NCI-H2107 treated with DMSO at 0.1 percent for 48 hours (cell line): ENCODE measurements at regions not wholly inside any gene's neighbourhood (a gene's known extent, or its start where the extent isn't known, plus 50 kb on each side); places are given as distances from the start of the nearest gene placed in this dataset.
"Not testable (repeated sequence)": the region's sequence is repeated elsewhere in the genome, so short reads cannot be mapped to it uniquely, and the experiment has no call there.

Experiments
- DNase-seq: peaks from one replicate; lab custom pipeline; 2025; ENCODE audit not compliant: unreplicated experiment; lab: John Stamatoyannopoulos, UW

DNA sequence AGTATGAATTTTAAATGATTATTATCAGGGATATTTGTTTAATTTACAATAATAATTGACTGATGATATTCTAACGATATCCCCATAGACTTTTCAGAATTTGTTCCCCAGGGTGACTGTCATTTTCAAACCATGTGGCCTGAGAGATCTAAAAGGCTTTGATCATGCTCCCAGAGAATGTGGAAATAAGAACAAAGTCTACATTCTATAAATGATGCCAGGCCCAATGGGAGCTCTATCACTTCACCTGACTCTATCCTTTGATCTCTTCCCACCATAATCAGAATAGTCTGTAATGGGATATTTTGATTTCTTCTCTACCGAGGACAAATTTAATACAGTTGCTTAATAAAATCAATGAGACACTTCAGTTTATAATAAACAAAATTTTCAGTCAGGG is 483.4 kb upstream of the IRAK1BP1 start:
- no peak for DNase-seq

GRCh38 chr6:78386854-78387253 is 480.5 kb upstream of the IRAK1BP1 start:
- DNase-seq, result not testable (repeated sequence)

DNA sequence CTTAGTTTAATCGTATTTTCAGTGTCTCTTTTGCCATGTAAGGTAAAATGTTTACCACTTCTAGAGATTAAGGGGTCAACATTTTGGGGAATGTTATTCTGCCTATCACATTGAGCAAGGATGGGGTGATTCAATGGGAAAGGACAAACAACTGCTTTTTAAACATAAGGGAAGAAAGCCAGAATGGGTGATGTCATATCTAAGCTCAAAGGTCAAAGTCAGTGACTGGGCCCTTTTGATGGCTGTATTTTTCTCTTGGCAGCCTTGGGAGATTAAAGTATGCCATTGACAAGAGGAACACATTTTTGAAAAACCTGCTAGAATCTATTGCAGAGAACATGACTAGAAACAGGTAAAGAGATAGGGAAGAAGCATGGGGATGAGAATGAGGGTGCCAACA is 477.3 kb upstream of the IRAK1BP1 start:
- no peak for DNase-seq

DNA sequence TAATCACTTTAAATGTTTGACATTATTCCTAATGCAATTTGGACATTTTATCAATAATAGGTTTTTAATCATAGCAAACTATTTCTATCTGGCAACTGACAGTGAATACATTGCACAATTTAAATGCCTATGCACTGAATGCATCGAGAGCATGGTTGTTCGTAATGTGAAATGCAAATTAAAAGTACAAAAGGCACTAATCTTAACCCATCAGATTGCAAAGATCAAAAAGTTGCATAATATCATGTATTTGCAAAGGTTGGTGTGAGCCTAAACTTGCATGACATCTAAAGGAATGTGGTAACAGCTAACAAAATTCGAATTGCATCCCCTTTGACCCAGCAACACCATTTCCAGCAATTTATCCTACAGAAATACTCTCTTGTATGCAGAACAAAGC is 469.9 kb upstream of the IRAK1BP1 start:
- no peak for DNase-seq

DNA sequence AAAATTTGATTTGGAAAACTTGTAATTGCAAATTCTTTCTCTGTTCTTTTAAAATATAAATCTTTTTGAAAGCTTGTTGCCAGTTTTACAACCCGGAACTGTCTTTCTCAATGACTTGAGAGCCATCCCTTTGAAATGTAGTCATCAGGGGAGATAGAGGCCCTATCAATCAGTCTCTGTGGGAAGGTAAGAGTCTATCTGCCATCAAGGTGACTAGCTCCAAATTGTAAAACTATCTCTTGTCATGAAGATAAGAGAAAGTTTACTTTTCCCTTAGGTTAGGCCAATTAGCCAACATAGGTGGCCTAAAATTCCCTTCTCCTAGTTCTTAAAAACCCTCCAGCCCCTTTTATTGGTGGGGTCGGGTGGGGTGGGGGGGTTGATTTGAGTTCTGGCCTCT is 469.1 kb upstream of the IRAK1BP1 start:
- DNase-seq, result no peak

DNA sequence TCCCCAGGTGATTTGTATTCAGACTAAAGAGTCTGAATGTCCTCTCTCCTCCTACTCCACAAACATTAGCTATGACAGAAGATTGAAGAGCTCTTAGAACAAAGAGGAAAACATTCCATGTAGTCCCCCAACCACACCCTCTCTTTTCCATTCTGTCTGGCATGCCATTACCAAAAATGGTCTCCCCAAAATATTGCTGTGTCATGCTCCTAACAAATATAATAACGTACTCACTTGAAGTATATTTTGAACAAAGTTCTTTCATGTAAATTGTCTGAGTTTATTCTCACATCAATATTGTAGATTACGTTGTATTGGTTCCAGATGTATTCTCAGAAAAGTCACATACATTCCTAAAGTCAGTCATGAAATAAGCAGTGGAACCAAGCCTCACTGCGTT is 467.3 kb upstream of the IRAK1BP1 start:
- DNase-seq, result no peak

GRCh38 chr6:78427386-78427785 is 440.0 kb upstream of the IRAK1BP1 start:
- no peak for DNase-seq

GRCh38 chr6:78430521-78430920 is 436.8 kb upstream of the IRAK1BP1 start:
- no peak for DNase-seq

DNA sequence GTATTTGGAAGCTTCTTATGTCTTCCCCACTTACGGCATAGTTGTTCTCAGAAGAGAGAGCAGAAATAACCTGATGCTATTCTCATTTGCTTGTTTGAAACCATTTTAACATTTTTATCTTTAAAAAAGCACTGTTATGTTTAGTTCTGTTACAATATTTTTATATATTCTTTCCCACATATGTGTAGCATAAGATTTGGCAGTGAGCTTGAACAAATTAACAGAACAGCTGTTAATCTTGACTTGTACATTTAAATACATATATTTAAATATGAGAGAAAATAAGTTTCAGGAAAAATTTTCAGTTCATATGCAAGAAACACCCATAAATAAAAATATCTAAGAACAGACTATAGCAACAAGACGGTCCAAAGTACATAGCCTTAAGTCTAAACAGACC is 431.7 kb upstream of the IRAK1BP1 start:
- no peak for DNase-seq

DNA sequence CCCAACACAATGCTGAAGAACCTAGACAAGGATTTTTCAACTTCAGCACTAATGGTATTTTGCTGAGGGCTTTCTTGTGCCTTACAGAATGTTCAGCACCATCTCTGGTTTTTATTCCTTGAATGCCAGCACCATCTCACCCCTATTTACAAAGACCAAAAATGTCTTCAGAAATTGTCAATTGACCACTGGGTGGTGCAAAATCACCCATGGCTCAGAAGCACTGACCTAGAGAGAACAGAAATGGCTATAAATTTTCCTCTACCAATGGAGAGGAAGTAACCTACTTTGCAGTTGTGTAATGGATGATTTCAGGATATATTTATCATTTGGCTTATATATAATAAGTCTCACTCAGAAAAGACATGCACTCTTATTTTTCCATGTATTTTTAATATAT is 431.0 kb upstream of the IRAK1BP1 start:
- peak; percentile 12 for DNase-seq

GRCh38 chr6:78438135-78438534 is 429.2 kb upstream of the IRAK1BP1 start:
- no peak for DNase-seq

DNA sequence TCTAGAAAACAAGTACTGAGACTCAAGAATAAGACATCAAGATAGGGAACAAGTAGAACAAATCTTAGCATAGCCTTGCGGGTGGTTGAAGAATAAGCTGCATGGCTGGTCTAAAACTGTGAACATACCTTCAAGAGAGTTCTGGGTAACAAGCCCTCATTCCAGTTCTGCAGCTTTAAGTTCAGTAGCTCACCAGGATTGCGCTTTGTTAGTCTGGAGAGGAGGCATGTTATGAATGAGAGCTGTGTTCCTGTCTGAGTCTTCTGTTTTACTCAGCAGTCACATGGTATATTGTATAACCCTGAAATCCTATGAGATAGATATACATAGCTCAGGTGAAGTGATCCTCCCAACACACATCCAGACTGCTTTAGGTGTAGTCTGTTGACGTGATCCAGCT is 406.6 kb upstream of the IRAK1BP1 start:
- no peak for DNase-seq

GRCh38 chr6:78462728-78463127 is 404.6 kb upstream of the IRAK1BP1 start:
- no peak for DNase-seq

DNA sequence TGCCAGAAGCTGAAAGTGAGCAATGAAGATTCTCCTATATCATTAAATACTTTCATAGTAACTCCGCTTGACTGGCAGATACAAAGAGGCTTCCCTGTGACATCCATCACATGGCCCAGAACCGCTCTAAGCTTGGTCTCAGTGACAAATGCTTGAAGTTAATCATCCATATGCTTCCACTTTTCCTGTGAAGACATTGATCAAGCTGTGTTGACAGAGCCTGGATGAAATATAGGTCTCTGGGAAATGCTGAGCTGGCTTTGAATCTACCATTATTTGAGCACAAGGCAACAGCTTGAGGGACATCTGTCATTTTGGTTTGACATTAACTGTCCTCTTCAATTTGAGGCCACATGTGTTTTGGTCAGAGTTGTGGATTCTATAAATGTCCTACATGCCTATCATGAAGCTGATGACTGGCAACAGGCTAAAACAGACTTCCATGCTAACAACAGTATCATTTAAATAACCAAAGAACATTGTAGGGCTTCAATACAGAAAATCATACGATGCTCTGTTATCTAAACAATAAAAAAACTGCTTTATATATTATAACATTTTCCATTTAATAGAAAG is 402.2 kb upstream of the IRAK1BP1 start:
- DNase-seq, result no peak

- DNase-seq, result no peak
Observed at GRCh38 chr6:78476561-78476960, 390.8 kb upstream of the IRAK1BP1 start.

DNA sequence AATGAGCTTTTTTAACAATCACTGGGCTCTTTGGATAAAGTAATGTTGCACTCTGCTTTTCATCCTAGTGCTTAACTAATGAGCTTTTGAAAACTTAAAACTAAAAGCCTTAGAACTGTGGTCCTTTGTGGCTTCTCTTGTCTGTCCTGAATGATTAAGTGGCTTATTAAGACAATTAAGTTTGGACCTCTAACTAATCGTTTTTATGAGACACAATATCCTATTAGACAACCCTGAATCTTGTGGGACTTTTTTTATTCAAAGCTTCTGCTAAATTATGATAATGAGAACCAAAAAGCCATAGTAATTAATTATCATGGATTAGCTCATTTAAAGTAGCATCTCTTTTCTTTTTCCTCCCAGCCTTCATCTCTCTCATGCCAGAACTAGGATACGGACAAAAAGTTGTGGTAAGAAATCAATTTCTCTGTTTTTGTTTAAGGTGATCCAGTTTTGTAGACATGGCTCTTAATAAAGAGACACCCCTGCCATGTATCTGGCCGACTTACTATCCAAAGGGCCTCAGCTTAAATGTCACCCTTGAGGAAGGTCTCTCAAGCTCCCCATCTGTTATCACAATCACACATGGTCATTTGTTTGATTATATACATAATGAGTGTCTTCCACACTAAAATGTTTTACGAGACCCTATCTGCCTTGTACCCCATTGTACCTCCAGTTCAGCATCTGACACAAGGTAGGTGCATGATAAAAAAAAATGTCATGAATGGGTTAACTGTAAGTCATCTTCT is 384.4 kb upstream of the IRAK1BP1 start:
- DNase-seq, result no peak

DNA sequence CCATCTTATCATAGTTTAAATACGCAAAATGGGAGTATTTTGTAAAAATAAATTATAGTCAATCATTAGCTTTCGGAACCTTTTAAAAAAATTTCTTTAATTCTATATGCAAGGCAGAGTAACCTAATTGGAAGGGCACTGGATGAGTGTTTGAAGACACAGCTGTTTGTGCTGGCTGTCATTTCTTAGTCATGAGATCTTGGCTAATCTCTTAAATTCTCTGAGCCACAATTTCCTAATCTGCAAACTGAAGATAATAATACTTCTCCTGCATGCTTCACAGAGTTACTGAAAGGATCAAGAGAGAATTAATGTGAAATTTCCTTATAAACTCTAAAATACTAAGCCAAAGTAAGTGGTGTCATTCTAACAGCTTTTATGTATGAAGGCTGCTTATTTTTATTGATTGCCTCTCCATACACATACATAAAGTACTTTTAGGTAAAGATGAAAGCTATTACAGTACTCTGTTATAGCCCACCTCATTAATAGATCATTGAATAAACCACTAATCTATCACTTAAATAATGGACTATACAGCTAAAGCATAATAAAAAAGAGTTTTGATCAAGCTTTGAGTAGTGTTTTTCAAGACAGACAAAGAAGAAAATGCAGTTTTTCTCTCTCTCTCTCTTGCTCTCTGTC is 383.7 kb upstream of the IRAK1BP1 start:
- no peak for DNase-seq

GRCh38 chr6:78484198-78485064 is 382.9 kb upstream of the IRAK1BP1 start:
- no peak for DNase-seq

- no peak for DNase-seq
Observed at GRCh38 chr6:78487401-78487800, 379.9 kb upstream of the IRAK1BP1 start.

- no peak for DNase-seq
Observed at GRCh38 chr6:78489874-78490273, 377.5 kb upstream of the IRAK1BP1 start.

DNA sequence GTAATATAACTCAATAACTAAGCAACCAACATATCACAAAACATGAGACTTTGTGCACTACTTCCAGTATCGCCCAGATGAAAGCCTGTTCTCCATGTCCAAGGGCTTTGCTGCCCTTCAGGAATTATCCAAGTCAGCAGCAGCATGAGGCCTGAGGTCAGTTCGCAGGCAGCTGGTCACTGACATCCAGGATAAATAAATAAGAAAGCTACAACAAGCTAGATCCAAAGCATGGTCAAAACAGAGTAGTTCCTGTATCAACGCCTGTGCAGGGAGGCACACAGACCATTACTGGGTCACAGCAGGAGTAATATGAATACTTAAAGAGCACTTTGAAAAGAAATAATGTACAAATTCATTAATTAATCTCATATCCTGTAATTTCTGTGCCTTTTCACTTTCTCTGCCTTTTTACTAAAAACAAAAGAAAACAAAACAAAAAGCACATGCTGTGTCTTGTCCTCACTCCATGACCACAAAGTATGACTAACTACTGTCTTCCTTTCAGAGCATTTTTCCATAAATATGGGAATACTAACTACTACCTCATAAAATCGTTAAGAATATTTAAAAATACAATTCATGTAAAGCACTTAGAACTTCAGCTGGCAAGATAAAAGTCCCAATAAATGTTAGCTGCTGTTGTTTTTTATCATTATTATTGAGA is 374.9 kb upstream of the IRAK1BP1 start:
- no peak for DNase-seq
